ENCODE measurements at regions not wholly inside any gene's neighbourhood (a gene's known extent, or its start where the extent isn't known, plus 50 kb on each side); places are given as distances from the start of the nearest gene placed in this dataset.

DNA sequence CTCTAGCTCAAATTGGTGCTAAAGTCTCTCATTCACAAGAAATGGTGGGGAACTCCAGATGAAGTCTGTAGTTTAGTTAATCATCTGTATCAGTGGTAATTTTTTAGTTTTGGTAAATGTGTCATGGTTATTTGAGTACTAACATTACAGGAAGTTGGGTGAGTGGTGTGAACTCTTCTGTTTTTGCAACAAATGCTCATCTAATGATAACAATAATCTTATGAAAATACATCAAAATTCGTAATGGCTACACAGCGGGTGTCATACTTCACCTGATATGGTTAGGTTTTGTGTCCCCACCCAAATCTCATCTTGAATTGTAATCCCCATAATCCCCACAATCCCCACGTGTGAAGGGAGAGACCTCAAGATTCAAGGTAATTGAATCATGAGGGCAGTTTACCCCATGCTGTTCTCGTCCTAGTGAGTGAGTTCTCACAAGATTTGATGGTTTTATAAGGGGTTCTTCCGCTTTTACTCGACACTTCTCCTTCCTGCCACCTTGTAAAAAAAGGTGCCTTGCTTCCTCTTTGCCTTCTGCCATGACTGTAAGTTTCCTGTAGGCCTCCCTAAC is 209.3 kb upstream of the FOXN3 start:
- DNase-seq (ENCODE audit: low read depth): no peak

DNA sequence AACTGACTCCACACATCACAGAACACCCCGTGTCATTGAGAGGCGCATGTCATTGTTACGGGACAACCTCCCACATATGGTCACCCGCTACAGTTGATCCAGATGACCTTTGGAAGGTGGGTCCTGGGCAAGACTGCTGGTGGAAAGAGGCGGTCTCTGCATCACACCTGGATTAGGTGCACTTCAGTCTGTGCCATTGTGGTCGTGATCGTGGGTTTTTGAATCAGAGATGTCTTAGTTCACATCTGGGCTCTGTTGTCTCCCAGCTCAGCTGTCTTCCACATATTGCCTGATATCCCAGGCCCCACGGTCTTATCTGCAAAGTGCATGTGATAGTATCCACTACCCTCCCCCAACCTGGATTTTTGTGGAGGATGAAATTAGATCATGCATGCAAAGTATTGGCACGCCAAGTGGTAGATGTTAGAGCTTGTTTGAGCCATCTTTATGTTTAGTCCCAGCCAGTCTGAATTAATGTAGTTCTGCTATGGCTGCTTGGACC is 208.7 kb upstream of the FOXN3 start:
- no peak for DNase-seq (ENCODE audit: low read depth)

DNA sequence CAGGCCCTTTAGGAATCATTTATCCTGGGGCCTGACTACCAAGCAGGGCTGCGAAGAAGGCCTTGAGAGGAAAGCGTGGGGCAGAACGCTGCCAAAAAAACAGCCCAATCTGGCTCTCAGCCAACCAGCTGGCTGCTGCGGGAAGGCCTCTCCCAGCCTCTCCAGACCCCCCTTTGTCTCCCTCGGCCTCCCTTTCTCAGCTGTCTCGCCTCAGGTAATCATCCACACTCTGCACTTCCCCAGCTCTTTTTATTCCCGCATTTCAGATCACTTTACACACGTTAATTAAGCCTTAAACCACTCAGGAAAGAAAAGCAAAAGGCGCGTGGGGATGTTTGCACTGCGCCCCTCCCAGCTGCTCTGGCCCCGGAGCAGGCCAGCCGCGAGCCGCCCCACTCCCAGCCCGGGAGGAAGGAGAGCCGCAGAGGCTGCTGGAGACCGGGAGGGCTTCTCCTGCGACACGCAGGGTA is 208.2 kb upstream of the FOXN3 start:
- DNase-seq (ENCODE audit: low read depth): no peak

DNA sequence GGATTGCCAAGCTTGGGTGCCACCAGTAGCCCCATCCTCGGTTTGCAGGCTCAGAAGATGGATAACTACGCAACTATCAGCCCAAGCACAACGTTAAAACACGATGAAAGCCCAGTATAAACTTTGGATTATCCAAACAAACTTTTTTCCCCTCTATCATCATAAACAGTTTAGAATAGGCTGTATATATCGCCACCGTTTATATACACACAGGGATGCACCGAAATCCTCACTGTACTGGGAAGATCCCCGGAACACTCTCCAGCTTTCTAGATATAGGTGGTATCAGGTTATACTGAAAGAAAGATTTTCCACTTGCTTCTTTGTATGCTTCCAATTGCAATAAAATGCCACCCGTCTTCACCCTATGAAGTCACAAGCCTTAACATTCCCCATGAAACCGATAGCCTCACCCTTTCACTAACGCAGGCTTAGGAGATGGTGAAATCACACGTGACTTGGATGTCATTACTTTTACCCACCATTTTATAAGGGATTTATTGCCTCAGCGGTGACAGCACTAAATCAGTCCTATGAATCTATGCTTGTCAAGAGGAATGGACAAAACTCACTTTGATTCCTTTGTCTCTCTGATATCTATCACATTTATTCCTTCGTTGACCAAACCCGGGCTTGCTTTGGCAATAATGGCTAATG is 207.6 kb upstream of the FOXN3 start:
- DNase-seq (ENCODE audit: low read depth): no peak

DNA sequence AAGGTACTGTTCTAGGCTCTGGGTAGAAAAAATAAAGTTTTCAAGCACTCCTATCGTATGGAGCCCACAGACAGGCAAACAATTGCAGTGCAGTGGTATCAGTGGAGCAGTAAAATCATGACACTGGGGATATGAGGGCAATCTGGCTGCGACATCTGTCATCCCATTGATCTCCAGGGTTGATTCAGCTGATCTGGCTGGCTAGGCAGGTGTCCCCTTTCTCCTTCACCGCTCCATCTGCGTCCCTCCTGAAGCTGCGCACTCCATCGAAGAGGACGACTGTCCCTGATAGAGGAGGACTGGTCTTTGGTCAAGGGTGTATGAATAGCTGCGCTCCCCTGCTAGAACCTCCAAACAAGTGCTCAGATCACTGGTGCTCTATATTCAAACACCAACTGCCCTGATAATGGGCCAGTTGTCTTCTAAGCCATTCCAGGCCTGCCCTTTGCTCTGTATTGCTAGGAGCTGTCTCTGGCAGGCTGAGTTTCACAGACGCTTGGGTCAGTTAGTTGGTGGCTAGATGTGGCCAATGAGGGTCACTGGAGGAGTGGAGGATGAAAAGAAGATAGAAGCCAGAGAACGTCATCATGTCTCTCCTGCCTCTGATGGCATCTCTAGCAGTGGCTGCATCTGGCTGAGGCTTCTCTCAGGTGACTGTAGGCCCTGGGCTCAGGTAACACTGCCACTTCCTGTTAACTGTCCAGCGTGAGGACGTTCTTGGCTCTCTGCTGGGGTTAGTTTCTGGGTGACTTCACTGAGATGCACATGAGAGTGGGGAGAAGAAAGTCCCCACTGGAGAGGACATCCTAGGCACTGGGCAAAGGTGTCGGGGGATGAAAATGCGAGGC is 205.0 kb upstream of the FOXN3 start:
- no peak for DNase-seq (ENCODE audit: low read depth)

DNA sequence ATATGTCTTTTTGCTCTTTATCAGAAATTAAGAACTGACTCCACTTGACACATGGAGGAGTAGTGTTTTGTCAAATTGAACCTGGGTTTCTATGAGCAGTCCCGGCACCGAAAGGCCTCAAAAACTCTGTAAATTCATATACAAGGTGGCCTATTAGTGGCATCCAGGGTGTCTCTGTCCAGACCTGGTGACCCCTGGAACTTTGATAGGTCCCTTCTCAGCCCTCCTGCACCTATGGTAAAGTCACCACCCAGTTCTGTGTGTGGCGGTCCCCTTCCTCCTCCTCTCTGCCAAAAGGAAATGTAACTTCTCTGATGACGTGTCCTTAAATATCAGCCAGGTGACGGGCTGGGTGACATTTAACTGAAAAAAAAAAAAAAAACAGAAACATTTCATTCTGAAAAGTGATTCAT is 204.0 kb upstream of the FOXN3 start:
- no peak for DNase-seq (ENCODE audit: low read depth)

DNA sequence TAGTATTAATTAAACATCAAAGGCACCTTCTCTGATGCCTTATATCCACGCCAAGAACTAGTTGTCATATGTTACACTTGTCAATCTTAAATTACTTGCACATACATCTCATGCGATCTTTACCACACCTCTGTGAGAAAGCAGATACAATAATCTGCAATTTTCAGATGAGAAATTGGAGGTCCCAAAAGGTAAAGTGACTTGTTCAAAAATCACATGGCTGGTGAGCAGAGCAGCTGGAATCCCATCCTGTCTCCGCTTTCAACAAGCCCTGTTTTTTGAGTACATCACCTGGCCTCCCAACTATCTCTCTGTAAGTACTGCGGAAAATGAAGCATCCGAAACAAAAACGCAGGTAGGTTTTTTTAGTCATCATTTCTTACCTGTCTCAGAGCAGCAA is 203.4 kb upstream of the FOXN3 start:
- no peak for DNase-seq (ENCODE audit: low read depth)

DNA sequence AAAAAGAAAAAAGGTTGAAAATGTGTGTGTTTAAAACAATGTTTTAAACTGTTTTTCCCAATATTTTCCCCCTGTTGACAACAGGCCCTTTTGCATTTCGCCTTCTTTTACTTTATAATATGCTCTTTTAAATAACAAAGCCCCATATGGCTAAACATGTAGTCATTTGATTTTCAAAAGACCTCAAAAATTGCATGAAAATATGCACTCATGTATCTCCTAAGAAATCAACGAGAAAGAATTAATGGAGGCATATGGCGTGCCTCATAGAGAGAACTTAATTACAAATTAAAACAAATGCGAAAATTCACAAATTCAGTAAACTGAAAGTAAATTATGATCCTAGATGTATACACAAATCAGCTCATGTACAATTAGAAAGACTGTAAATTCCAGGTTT is 202.6 kb upstream of the FOXN3 start:
- no peak for DNase-seq (ENCODE audit: low read depth)

DNA sequence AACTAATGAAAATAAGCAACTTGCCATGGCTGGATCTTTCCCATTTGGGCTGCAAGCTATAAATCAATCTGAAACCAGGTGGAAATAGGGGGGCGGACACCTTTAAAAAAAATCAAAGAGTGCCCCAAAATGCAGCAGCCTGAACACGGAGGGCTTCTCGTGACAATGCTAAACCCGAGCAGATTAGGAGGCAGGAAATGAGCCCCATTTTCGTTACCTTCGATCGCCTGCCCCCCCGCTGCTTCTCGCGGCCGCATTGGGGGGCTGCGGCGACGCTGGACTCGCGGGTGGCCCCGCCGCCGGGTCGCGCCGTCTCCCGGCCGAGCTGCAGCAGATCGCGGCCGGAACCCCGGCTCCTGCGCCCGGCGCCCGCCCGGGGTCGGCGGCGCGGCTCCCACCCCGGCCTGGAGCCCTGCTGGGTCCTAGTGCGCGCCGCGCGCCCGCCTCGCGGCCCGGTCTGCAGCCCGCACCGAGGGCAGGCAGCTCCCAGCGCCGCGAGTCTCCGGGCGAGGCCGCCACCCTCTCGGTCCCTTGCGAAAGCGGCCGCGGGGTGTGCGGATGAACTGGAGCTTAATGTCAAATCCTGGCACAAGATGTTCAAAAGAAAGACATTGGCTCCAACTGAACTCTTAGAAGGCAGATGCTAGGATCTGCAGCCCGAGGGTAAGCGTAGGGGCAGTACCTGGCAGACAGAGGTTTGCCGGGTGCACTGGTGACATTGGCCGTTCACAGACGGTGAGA is 201.9 kb upstream of the FOXN3 start:
- peak; percentile 15 for DNase-seq (ENCODE audit: low read depth)

DNA sequence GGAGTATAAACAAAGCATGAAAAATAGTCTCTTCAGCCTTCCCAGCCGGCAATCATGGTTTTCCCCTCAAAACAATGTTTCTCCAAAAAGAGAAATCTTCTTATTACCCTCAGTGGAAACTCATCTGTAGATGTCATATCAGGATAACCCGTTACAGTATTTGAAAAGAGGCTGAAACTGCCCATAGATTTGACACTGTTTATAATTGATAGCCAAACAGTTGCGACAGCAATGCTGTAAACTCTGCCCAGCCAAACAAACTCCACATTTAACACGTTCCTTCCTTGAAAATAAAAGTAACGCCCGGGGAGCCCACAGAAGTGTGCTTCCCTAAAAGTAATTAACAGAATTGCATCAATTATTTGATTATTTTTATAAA is 201.3 kb upstream of the FOXN3 start:
- DNase-seq (ENCODE audit: low read depth): peak; percentile 19

DNA sequence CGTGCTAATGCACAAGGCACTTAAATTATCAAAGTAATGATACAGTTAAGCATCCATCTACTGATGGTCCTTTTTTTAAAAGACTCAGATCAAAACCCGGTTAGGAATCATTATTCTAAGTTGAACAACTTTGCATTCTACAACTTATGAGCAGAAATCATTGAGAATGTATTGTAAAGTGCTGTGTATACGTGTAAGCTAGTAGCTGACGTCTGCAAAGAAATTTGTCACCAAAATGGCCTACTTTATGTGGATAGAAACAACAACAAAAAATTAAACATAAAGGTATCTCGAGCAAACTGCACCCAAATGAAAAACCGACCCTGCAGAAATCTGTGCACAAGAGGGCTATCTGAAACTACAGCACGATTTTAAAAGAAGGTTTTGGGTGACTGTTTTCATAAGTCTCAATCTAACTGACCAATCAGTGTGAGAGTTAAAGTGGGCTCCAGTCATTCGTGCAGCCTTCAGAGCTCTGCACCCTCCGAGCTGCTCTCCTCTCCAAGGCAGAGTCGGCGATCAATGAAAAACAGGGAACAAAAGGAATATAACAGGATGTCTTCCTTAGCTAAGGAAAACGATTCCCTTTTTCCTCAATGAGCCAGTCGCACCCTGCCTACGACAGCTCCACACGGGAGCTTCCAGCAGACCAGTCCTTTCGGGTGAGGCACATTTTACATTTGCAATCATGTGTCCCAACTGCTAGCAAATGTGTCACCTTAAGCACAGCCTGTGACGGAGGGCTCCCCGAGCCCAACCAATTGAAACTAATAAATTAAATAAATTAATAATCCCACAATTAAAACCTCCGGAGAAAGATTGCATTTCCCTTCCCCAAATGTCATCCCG is 200.7 kb upstream of the FOXN3 start:
- DNase-seq (ENCODE audit: low read depth): peak; percentile 14

DNA sequence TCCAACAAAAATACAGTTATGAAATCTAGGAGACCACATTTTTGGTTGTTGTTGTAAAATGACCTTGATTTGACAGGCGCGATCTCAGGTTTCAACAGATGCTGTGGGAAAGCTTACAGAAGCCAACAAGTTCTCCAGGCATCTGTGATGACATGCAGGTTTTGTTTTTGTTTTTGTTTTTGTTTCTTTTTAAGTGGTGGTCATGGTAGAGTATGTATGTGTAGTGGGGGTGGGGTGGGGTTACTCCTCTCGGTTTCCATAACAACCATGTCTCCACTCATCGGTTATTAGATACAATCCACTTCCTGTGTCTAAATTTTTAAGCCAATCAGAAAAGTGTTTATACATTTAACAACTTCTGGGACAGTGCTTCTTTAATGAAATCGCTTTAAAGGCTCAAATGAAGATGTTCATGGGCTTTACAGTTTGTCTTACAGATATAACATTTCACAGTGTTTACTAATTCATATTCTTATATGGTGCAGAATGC is 199.9 kb upstream of the FOXN3 start:
- peak; percentile 11 for DNase-seq (ENCODE audit: low read depth)

DNA sequence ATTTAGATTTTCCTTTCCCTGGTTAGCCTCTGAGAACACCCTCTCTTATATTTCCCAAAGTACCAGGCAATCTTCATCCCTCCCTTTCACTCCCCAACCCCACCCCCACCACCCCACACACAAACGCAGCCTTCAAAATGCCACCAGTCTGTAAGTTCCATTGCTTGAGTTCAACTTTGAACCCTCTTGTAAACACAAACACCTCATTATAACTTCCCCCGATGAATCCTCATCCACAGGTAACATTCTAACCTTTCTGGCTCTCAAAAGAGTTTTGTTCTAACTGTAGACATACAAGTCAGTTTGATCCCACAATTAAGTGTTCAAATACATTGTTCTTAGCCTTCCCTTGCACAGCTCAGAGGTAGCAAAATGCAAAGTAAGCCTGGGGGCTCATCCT is 199.4 kb upstream of the FOXN3 start:
- DNase-seq (ENCODE audit: low read depth): no peak

DNA sequence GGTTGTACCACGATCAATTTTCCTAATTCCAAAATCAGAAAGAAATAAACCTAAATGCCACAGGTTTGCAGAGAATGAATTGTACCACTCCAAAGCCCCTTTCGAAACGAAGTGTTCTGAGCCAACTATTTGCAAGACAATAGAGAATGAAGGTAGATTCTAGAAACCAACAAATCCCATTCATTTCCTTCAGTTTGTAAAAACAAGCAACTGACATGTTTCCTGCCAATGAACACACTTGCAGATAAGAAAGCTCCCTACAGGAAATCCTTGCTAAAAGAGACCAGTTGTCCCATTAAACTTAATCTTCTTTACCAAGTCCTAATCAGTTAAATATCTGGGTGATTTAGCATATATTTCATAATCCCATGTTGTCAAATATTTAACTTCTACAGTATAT is 198.4 kb upstream of the FOXN3 start:
- no peak for DNase-seq (ENCODE audit: low read depth)

DNA sequence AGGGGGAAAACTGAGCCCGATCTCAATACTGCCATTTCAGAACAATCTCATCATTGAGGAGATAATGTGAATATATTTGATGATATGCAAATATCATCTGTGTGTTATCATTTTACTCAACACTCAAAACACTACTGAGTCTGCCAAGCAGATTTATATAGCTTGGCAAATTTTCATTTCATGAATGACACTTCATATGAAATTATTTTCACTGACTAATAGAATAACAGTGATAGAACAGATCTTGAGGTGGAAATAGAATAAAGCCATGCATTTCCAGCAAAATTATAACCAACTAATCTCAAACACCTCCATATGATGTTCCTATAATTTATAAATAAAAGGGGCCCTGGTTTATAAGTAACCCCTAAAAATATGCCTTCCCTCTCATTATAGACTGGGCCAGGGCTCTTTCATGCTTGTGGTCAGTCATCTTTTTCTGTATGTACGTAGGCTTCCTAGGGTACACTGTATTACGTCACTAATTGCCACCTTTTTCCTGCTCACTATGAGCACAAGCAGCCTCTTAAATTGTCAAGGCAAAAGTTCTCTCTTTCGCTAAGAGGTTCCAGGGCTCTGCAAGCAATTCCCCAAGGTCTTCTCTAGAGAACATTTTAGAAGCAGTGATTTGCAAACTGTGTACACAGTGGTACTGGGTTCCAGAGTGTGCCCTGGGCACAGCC is 197.1 kb upstream of the FOXN3 start:
- DNase-seq (ENCODE audit: low read depth): no peak

DNA sequence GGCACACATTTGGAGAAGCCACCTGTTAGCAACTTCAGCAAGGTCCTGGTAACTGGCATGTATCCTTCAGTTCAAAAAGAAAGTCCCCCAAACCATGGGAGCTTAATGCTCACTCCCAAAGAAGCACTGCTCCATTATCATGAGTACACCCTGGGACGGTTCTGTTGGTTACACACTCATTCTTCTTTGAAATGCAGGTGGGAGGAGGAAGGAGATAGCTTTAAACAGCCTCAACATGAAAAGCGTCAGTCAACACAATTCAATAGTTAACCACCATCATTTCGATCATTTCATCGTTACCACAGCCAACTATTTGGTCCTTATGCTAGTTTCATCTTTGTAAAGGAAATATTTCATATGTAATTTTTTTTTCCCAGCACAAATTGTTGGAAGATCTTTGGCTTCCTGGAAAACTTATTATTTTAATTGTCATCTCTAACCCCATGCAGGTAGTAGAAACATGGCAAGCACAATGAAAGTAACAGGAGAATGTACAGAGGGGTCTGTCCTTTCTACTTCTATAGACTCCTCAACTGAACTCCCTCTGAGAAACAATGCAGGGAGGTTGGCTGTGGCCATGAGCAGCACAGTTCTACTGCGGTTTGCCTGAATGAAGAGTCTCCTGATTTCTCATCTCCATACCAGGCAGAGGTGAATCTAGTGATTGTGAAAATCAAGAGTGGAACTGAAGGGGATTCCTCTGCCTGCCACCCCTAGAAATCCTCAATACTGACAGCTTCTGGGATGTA is 196.4 kb upstream of the FOXN3 start:
- no peak for DNase-seq (ENCODE audit: low read depth)

DNA sequence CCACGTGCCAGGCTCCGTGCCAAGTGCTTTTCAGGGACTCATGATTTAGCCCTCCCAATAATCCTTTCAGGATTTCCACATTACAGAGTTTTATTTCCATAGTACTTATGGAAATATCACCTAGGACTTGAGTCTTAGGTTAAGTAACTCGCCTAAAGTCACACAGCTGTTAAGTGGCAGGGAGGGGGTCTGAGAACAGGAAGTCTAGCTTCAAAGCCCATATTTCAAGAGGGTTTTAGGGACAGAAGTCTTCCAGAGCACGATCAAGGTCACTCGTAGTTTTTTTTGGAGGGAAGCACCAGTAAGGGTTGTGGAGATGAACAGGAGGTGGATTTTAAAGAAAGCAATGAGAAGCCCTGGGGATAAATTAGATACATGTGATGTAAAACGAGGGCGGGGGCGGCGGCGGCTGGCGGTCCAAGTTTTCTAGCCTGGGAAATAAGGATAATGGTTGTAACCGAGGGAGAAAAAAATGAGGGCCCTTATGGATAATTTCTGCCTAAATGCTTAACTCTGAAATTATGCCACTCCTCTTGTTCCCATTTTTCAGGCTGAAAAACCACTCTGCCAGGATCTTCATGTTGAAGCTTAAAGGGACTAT is 192.6 kb upstream of the FOXN3 start:
- no peak for DNase-seq (ENCODE audit: low read depth)

DNA sequence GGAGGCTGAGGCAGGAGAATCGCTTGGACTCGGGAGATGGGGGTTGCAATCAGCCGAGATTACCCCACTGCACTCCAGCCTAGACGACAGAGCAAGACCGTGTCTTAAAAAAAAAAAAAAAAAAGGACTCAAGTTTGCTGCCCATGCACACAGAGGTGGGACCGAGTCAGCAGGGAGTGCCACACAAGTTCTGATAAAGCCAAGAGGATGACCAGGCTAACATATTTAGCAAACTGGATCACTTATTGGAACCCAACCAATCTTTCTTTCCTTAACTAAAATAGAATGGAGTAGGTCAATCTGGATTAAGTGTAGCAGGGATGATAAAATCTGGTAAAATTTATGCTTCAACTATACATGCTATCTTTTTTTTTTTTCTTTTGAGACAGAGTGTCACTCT is 190.4 kb upstream of the FOXN3 start:
- DNase-seq (ENCODE audit: low read depth): peak; percentile 22

DNA sequence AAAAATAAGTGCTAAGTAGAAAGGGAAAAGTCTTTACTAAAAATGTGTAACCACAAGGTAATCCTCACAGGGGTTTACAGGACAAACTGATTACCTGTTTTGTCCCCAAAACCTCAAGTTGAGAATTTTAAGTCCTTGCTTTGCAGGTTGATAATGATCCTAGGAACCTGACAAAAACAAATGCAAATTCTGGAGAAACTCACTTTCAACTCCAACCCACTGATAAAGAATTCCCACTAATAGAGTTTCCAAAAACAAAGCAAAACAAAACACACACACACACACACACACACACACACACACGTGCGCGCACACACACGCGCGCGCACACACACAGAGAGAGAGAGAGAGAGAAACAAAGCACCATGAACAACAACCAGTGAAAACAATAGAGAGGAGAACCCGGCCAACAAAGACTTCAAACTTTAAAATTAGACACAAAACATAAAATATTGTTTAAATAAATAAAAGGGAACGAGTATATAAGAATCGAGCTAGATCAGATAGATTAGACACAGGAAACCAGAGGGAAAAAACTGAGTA is 187.0 kb upstream of the FOXN3 start:
- no peak for DNase-seq (ENCODE audit: low read depth)
